Adrenal gland (tissue), 5 donors: ENCODE measurements at regions not wholly inside any gene's neighbourhood (a gene's known extent, or its start where the extent isn't known, plus 50 kb on each side); places are given as distances from the start of the nearest gene placed in this dataset.

Experiments used
- POLR2A ChIP-seq, 2 donors: fragments of 450-650 bp; IDR thresholded peaks; one replicate each; pipeline ENCODE4 v1.6.1; 2017; ENCODE audit warnings: antibody characterized with exemption in 2 of 2, mild to moderate bottlenecking in 2 of 2, moderate library complexity in 1 of 2
- TF ChIP-seq, protein P1 (sequence below), 6 experiments: fragments of 450-650 bp in 4 of 6; fragments of 200-600 bp in 2 of 6; sonication (generic) in 1 of 6; IDR thresholded peaks; 1 replicate in 5 of 6; 2 replicates in 1 of 6; pipeline versions ENCODE4 v1.5.1 to v1.8.0; 2016 to 2021; ENCODE audit warnings: antibody characterized with exemption in 6 of 6, mild to moderate bottlenecking in 2 of 6, moderate library complexity in 1 of 6
- donor health status: DM: no; HTN: no; CAD: no.

DNA sequence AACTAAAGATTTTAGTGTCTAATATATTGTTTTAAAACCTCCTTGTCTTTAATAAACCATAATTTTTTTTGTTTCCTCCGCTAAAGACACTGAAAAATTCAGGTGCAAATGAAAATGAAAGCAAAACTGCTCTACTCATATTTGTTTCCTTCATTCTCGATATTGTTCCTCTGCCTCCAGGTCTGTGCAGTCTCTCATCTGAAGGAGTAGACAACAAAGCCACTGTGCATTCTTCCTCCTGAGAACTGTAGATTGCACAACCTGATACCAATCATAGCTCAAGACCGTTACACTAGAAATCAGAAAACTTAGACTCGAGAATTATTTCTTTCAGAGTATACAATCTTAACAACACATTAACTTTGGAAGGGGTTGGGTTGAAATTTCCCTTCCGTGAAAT is 373.1 kb upstream of the CXADR start:
- TF ChIP-seq, protein P1, sequence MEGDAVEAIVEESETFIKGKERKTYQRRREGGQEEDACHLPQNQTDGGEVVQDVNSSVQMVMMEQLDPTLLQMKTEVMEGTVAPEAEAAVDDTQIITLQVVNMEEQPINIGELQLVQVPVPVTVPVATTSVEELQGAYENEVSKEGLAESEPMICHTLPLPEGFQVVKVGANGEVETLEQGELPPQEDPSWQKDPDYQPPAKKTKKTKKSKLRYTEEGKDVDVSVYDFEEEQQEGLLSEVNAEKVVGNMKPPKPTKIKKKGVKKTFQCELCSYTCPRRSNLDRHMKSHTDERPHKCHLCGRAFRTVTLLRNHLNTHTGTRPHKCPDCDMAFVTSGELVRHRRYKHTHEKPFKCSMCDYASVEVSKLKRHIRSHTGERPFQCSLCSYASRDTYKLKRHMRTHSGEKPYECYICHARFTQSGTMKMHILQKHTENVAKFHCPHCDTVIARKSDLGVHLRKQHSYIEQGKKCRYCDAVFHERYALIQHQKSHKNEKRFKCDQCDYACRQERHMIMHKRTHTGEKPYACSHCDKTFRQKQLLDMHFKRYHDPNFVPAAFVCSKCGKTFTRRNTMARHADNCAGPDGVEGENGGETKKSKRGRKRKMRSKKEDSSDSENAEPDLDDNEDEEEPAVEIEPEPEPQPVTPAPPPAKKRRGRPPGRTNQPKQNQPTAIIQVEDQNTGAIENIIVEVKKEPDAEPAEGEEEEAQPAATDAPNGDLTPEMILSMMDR (IDR thresholded peaks at IDR 0.05) = no peak
- TF ChIP-seq POLR2A (IDR thresholded peaks at IDR 0.05) = no peak
